Ishikawa (cell line): ENCODE measurements at regions not wholly inside any gene's neighbourhood (a gene's known extent, or its start where the extent isn't known, plus 50 kb on each side); places are given as distances from the start of the nearest gene placed in this dataset.

ENCODE experiments used
- CEBPB ChIP-seq: IDR thresholded peaks from 2 replicates; pipeline ENCODE4 v1.6.1; 2012
- CREB1 ChIP-seq: IDR thresholded peaks from 2 replicates; pipeline ENCODE4 v1.6.1; 2012; ENCODE audit warnings: low read depth
- EGR1 ChIP-seq: IDR thresholded peaks from 2 replicates; pipeline ENCODE4 v1.6.1; 2012
- EP300 ChIP-seq: IDR thresholded peaks from 2 replicates; pipeline ENCODE4 v1.6.1; 2012; ENCODE audit warnings: borderline replicate concordance
- FOXM1 ChIP-seq: IDR thresholded peaks from 2 replicates; pipeline ENCODE4 v1.6.1; 2012; ENCODE audit warnings: low read depth, borderline replicate concordance
- RAD21 ChIP-seq: IDR thresholded peaks from 2 replicates; pipeline ENCODE4 v1.6.1; 2012; ENCODE audit warnings: low read depth
- TAF1 ChIP-seq: IDR thresholded peaks from 2 replicates; pipeline ENCODE4 v1.6.1; 2012; ENCODE audit warnings: low read depth, mild to moderate bottlenecking
- TEAD4 ChIP-seq: IDR thresholded peaks from 2 replicates; pipeline ENCODE4 v1.6.1; 2012
- YY1 ChIP-seq: IDR thresholded peaks from 2 replicates; pipeline ENCODE4 v1.6.1; 2012; ENCODE audit warnings: low read depth
- ZBTB7A ChIP-seq: IDR thresholded peaks from 2 replicates; pipeline ENCODE4 v1.6.1; 2012; ENCODE audit warnings: low read depth
- TF ChIP-seq, protein P1 (sequence below): IDR thresholded peaks from 2 replicates; pipeline ENCODE4 v1.6.1; 2012
- TF ChIP-seq, protein P2 (sequence below): IDR thresholded peaks from 2 replicates; pipeline ENCODE4 v1.6.1; 2012; ENCODE audit warnings: low read depth, mild to moderate bottlenecking
- TF ChIP-seq, protein P3 (sequence below): IDR thresholded peaks from 2 replicates; pipeline ENCODE4 v1.6.1; 2012

DNA sequence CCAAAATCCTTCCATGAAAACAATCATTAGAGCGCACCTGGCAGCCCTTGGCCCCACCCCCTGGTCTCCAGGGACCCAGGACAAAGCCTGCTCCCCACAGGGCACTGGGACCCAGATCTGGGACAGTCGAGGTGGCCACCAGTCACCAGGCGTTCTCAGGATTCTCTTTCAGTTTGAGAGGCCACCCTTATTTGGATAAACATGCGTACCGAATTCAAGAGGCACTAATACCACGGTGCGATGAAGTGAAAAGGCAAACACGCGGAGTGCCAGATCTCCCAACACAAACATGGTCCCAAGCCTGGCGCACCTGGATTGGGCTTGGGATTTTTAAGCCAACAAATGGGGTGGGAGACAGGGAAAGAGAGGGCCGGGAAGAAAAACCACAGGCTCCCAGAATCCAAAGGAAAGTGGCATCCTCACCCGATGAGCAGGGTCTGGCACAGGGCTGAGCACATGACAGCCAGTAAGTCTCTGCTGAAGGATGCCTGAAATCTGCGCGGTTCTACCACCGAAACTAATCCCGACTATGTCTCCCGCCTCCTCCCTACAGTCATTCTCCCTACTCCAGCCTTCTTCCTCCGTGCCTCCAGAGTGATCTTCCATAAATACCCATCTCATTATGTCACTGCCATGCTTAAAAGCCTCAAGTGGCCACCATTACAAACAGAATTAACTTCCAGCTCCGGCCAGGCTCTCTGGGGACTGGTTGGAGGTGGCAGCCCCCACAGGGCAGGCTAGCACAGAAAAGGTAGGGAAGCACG is 60.9 kb upstream of the KLHL29 start:
- TF ChIP-seq YY1 (no peak), CEBPB (no peak), TEAD4 (no peak), CREB1 (no peak), EP300 (no peak), RAD21 (no peak), ZBTB7A (no peak), TAF1 (no peak), FOXM1 (no peak), EGR1 (no peak)
- TF ChIP-seq, protein P1, sequence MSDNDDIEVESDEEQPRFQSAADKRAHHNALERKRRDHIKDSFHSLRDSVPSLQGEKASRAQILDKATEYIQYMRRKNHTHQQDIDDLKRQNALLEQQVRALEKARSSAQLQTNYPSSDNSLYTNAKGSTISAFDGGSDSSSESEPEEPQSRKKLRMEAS, result no peak
- TF ChIP-seq, protein P2, sequence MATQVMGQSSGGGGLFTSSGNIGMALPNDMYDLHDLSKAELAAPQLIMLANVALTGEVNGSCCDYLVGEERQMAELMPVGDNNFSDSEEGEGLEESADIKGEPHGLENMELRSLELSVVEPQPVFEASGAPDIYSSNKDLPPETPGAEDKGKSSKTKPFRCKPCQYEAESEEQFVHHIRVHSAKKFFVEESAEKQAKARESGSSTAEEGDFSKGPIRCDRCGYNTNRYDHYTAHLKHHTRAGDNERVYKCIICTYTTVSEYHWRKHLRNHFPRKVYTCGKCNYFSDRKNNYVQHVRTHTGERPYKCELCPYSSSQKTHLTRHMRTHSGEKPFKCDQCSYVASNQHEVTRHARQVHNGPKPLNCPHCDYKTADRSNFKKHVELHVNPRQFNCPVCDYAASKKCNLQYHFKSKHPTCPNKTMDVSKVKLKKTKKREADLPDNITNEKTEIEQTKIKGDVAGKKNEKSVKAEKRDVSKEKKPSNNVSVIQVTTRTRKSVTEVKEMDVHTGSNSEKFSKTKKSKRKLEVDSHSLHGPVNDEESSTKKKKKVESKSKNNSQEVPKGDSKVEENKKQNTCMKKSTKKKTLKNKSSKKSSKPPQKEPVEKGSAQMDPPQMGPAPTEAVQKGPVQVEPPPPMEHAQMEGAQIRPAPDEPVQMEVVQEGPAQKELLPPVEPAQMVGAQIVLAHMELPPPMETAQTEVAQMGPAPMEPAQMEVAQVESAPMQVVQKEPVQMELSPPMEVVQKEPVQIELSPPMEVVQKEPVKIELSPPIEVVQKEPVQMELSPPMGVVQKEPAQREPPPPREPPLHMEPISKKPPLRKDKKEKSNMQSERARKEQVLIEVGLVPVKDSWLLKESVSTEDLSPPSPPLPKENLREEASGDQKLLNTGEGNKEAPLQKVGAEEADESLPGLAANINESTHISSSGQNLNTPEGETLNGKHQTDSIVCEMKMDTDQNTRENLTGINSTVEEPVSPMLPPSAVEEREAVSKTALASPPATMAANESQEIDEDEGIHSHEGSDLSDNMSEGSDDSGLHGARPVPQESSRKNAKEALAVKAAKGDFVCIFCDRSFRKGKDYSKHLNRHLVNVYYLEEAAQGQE, result no peak
- TF ChIP-seq, protein P3, sequence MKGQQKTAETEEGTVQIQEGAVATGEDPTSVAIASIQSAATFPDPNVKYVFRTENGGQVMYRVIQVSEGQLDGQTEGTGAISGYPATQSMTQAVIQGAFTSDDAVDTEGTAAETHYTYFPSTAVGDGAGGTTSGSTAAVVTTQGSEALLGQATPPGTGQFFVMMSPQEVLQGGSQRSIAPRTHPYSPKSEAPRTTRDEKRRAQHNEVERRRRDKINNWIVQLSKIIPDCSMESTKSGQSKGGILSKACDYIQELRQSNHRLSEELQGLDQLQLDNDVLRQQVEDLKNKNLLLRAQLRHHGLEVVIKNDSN, result no peak
